Mammary epithelial cell (primary cell): ENCODE measurements at regions not wholly inside any gene's neighbourhood (a gene's known extent, or its start where the extent isn't known, plus 50 kb on each side); places are given as distances from the start of the nearest gene placed in this dataset.

Source experiments
- CTCF ChIP-seq, 2 donors: IDR thresholded peaks in 1 of 2; conservative IDR thresholded peaks in 1 of 2; 2 replicates each; pipeline ENCODE4 v1.5.1; 2011 to 2012; ENCODE audit warnings: inconsistent platforms in 2 of 2, low read length in 2 of 2, mild to moderate bottlenecking in 2 of 2, control low read depth in 1 of 2, low read depth in 1 of 2; ENCODE audit not compliant: insufficient read depth in 1 of 2; ENCODE audit errors: extremely low read depth in 1 of 2
- EZH2 ChIP-seq: IDR thresholded peaks from 2 replicates; pipeline ENCODE4 v1.6.1; 2012; ENCODE audit warnings: low read length, inconsistent platforms, borderline replicate concordance

- no peak for TF ChIP-seq CTCF (conservative IDR thresholded peaks at IDR 0.05 in 1 of 2, IDR thresholded peaks at IDR 0.05 in 1 of 2; ENCODE audit: extremely low read depth in 1 of 2, insufficient read depth in 1 of 2, low read depth in 1 of 2, low read length in 2 of 2)
- TF ChIP-seq EZH2: no peak
These were observed 503.9 kb downstream of the PID1 start for GRCh38 chr2:228767196-228767595.
